PC-3 (cell line): ENCODE measurements at regions not wholly inside any gene's neighbourhood (a gene's known extent, or its start where the extent isn't known, plus 50 kb on each side); places are given as distances from the start of the nearest gene placed in this dataset.

Experiments used
- ATAC-seq: fragments of 200-7000 bp; cut with Tn5 transposase; 2 replicates; pipeline ENCODE4 v1.9.1; 2020; ENCODE audit warnings: mild to moderate bottlenecking, moderate library complexity
- BruUV-seq: library from RNA; stranded (reverse); fragments of 400-500 nt; replicated peaks from 2 replicates; lab custom pipeline; 2021; lab: Mats Ljungman, UMichigan
- CTCF ChIA-PET: fragments of 300-600 bp; sonication (Branson Sonifier 250); formaldehyde crosslinking; loops from one replicate; lab custom pipeline; 2022; ENCODE audit warnings: antibody characterized with exemption; lab: Charles Lee
- POLR2A ChIA-PET: fragments of 300-600 bp; sonication (Branson Sonifier 250); formaldehyde crosslinking; loops from one replicate; lab custom pipeline; 2022; ENCODE audit warnings: antibody characterized with exemption; ENCODE audit not compliant: unreplicated experiment; lab: Charles Lee
- DNase-seq: peaks from one replicate; pipeline ENCODE4 v3.0.0-alpha.2; 2015
- H2AFZ ChIP-seq: fragments of 300-600 bp; sonication (generic); 2 replicates; pipeline ENCODE4 v1.6.0; 2016; ENCODE audit warnings: antibody characterized with exemption, low read length
- H3F3A ChIP-seq: fragments of 300-600 bp; sonication (generic); one replicate; pipeline ENCODE4 v1.6.0; 2017; ENCODE audit warnings: antibody characterized with exemption, low read length, control low read depth, mild to moderate bottlenecking; ENCODE audit not compliant: unreplicated experiment
- H3K27ac ChIP-seq: fragments of 300-600 bp; sonication (generic); 2 replicates; pipeline ENCODE4 v1.5.1; 2016; ENCODE audit warnings: mild to moderate bottlenecking, low read length
- H3K27me3 ChIP-seq: fragments of 300-600 bp; sonication (generic); 2 replicates; pipeline ENCODE4 v1.6.1; 2016; ENCODE audit warnings: low read length, mixed read lengths
- H3K36me3 ChIP-seq: fragments of 300-600 bp; sonication (generic); 2 replicates; pipeline ENCODE4 v1.6.1; 2016; ENCODE audit warnings: low read depth, mixed run types, low read length, mixed read lengths
- H3K4me1 ChIP-seq: fragments of 300-600 bp; sonication (generic); 2 replicates; pipeline ENCODE4 v1.5.1; 2016; ENCODE audit warnings: low read length; ENCODE audit not compliant: insufficient read depth
- H3K4me2 ChIP-seq: fragments of 300-600 bp; sonication (generic); 2 replicates; pipeline ENCODE4 v1.6.0; 2016; ENCODE audit warnings: low read length
- H3K4me3 ChIP-seq: fragments of 300-600 bp; sonication (generic); 2 replicates; pipeline ENCODE4 v1.5.1; 2016; ENCODE audit warnings: mild to moderate bottlenecking, low read length, mixed read lengths
- H3K79me2 ChIP-seq: fragments of 300-600 bp; sonication (generic); 2 replicates; pipeline ENCODE4 v1.6.1; 2017; ENCODE audit warnings: low read length, mixed read lengths
- H3K9ac ChIP-seq: fragments of 300-600 bp; sonication (generic); 2 replicates; pipeline ENCODE4 v1.6.0; 2016; ENCODE audit warnings: mild to moderate bottlenecking, low read length
- H3K9me2 ChIP-seq: fragments of 300-600 bp; sonication (generic); replicated peaks from 2 replicates; pipeline ENCODE4 v1.6.1; 2016; ENCODE audit warnings: mixed run types, low read length, mixed read lengths
- H3K9me3 ChIP-seq: fragments of 300-600 bp; sonication (generic); 2 replicates; pipeline ENCODE4 v1.6.1; 2016; ENCODE audit warnings: low read length, mixed read lengths
- H4K20me1 ChIP-seq: fragments of 300-600 bp; sonication (generic); 2 replicates; pipeline ENCODE4 v1.6.1; 2016; ENCODE audit warnings: low read length, mixed read lengths
- CTCF ChIP-seq: fragments of 300-600 bp; sonication (generic); conservative IDR thresholded peaks from 2 replicates; pipeline ENCODE4 v1.5.1; 2017; ENCODE audit warnings: antibody characterized with exemption, low read depth, mild to moderate bottlenecking, low read length
- EZH2 ChIP-seq: fragments of 300-600 bp; sonication (generic); IDR thresholded peaks from one replicate; pipeline ENCODE4 v1.6.1; 2017; ENCODE audit warnings: antibody characterized with exemption, mild to moderate bottlenecking, low read length; ENCODE audit not compliant: unreplicated experiment
- EZH2phosphoT487 ChIP-seq: fragments of 300-600 bp; sonication (generic); IDR thresholded peaks from 2 replicates; pipeline ENCODE4 v1.6.1; 2018; ENCODE audit warnings: mild to moderate bottlenecking, antibody characterized with exemption, low read length, borderline replicate concordance
- intact Hi-C: fragments of 100-400 bp; cut with micrococcal nuclease; formaldehyde crosslinking; loops from 2 replicates; pipeline ENCODE4 v1.9.0; 2023

GRCh38 chr13:62960723-62961122 lies 1545.1 kb upstream of the PCDH20 start:
- Histone ChIP-seq H3K4me2 (no peak overlapping the region), H3K79me2 (no peaks in the 10 kb centered on the region), H3K9ac (no peak overlapping the region), H3K4me1 (no peaks in the 10 kb centered on the region), H3F3A (no peaks in the 10 kb centered on the region), H3K4me3 (no peak overlapping the region), H3K9me2 (no peaks in the 10 kb centered on the region), H3K9me3 (no peaks in the 10 kb centered on the region), H2AFZ (no peak overlapping the region), H3K27ac (no peak overlapping the region), H3K36me3 (no peaks in the 10 kb centered on the region), H3K27me3 (no peaks in the 10 kb centered on the region), H4K20me1 (no peaks in the 10 kb centered on the region)
- no peak for ATAC-seq
- no peak for TF ChIP-seq EZH2
- no peak for TF ChIP-seq EZH2phosphoT487
- TF ChIP-seq CTCF, result no peak
- BruUV-seq, result no TSS peak
- POLR2A ChIA-PET, result no interaction called here
- CTCF ChIA-PET, result no interaction called here
- intact Hi-C loops, result no loop called here
- no peak for DNase-seq

- H3K4me3 ChIP-seq, result no peak overlapping the region
- H3K9me3 ChIP-seq, result no peaks in the 10 kb centered on the region
- TF ChIP-seq EZH2 (no peak), EZH2phosphoT487 (no peak), CTCF (no peak)
- no peak overlapping the region for H3K4me2 ChIP-seq
- no TSS peak for BruUV-seq
- H2AFZ ChIP-seq, result no peak overlapping the region
- H3F3A ChIP-seq, result no peaks in the 10 kb centered on the region
- no peaks in the 10 kb centered on the region for H4K20me1 ChIP-seq
- H3K27me3 ChIP-seq, result no peaks in the 10 kb centered on the region
- no peaks in the 10 kb centered on the region for H3K79me2 ChIP-seq
- DNase-seq (no peak), ATAC-seq (no peak)
- no peak overlapping the region for H3K27ac ChIP-seq
- H3K9me2 ChIP-seq, result no peaks in the 10 kb centered on the region
- H3K36me3 ChIP-seq, result no peaks in the 10 kb centered on the region
- ChIA-PET CTCF (no interaction called here), POLR2A (no interaction called here)
- H3K9ac ChIP-seq, result no peak overlapping the region
- intact Hi-C loops, result no loop called here
- peaks cover 4% of the 10 kb centered on the region; the same call in 1 of the 2 replicates for H3K4me1 ChIP-seq
Measured at GRCh38 chr13:62933809-62934208, 1518.2 kb upstream of the PCDH20 start.

GRCh38 chr13:62932256-62932883 lies 1516.7 kb upstream of the PCDH20 start:
- POLR2A ChIA-PET, result no interaction called here
- Histone ChIP-seq H3K4me1 (peaks cover 4% of the 10 kb centered on the region; the same call in 1 of the 2 replicates), H3K79me2 (no peaks in the 10 kb centered on the region), H4K20me1 (no peaks in the 10 kb centered on the region), H3K27me3 (no peaks in the 10 kb centered on the region), H3K9me3 (no peaks in the 10 kb centered on the region), H3K4me3 (no peak overlapping the region), H3K27ac (no peak overlapping the region), H3K9me2 (no peaks in the 10 kb centered on the region), H3K4me2 (no peak overlapping the region), H3K9ac (no peak overlapping the region), H3F3A (no peaks in the 10 kb centered on the region), H3K36me3 (no peaks in the 10 kb centered on the region), H2AFZ (no peak overlapping the region)
- no TSS peak for BruUV-seq
- TF ChIP-seq CTCF (no peak), EZH2 (no peak), EZH2phosphoT487 (no peak)
- CTCF ChIA-PET, result no interaction called here
- DNase-seq, result peak; percentile 12
- intact Hi-C loops, result no loop called here
- ATAC-seq, result peak; percentile 62; the same call in 1 of the 2 replicates
